GM23338 (cell line): ENCODE measurements at regions not wholly inside any gene's neighbourhood (a gene's known extent, or its start where the extent isn't known, plus 50 kb on each side); places are given as distances from the start of the nearest gene placed in this dataset.

Experiments
- CREB1 ChIP-seq: fragments of 250-450 bp; sonication (Bioruptor Pico); IDR thresholded peaks from 2 replicates; pipeline ENCODE4 v1.5.0; 2020; ENCODE audit warnings: low read depth, mild to moderate bottlenecking, moderate library complexity
- EZH2 ChIP-seq: fragments of 200-600 bp; sonication (generic); IDR thresholded peaks from one replicate; pipeline ENCODE4 v1.8.0; 2017; ENCODE audit warnings: antibody characterized with exemption, mild to moderate bottlenecking, low read depth; ENCODE audit not compliant: unreplicated experiment
- EZH2phosphoT487 ChIP-seq: fragments of 200-600 bp; sonication (generic); IDR thresholded peaks from one replicate; pipeline ENCODE4 v1.8.1; 2018; ENCODE audit warnings: antibody characterized with exemption; ENCODE audit not compliant: unreplicated experiment
- NANOG ChIP-seq: IDR thresholded peaks from 2 replicates; pipeline ENCODE4 v1.6.1; 2016; ENCODE audit warnings: antibody characterized with exemption, borderline replicate concordance
- POLR2AphosphoS5 ChIP-seq: IDR thresholded peaks from 2 replicates; pipeline ENCODE4 v1.6.1; 2016; ENCODE audit warnings: antibody characterized with exemption, low read depth
- STAT1 ChIP-seq: IDR thresholded peaks from one replicate; pipeline ENCODE4 v1.6.1; 2016; ENCODE audit warnings: antibody characterized with exemption; ENCODE audit not compliant: unreplicated experiment
- TF ChIP-seq, protein P1 (sequence below), 2 experiments: fragments of 200-600 bp in 1 of 2; sonication (generic) in 1 of 2; conservative IDR thresholded peaks; 2 replicates each; pipeline versions ENCODE4 v1.5.1 to v1.6.1; 2016 to 2017; ENCODE audit warnings: antibody characterized with exemption in 2 of 2, low read depth in 2 of 2, mild to moderate bottlenecking in 2 of 2, moderate library complexity in 1 of 2
- TF ChIP-seq, protein P2 (sequence below): IDR thresholded peaks from 2 replicates; pipeline ENCODE4 v1.6.1; 2016; ENCODE audit warnings: antibody characterized with exemption
- TF ChIP-seq, protein P3 (sequence below): IDR thresholded peaks from one replicate; pipeline ENCODE4 v1.6.1; 2018; ENCODE audit warnings: antibody characterized with exemption; ENCODE audit not compliant: unreplicated experiment
- TF ChIP-seq, protein P4 (sequence below): fragments of 250-450 bp; sonication (Bioruptor Pico); IDR thresholded peaks from 2 replicates; pipeline ENCODE4 v1.5.0; 2020; ENCODE audit warnings: mild to moderate bottlenecking, moderate library complexity

DNA sequence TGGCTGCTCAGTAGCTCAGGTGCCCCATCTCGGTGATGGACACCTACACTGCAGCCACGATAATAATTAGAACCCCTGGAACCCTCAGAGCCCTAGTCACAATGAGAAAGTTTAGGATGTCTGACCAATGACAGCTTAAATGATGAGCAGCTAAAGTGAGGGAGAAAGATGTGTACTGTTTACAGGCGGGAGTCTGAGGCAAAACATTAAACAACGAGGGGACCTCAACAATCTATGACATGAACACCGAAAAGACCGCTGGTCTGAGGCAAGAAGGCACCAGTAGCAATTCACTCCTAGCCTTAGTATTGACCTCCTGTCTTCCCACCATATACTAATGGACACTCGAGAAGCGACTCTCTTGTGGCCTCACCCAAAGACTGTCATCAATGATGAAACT lies 369.5 kb upstream of the SMIM31 start:
- TF ChIP-seq, protein P1, sequence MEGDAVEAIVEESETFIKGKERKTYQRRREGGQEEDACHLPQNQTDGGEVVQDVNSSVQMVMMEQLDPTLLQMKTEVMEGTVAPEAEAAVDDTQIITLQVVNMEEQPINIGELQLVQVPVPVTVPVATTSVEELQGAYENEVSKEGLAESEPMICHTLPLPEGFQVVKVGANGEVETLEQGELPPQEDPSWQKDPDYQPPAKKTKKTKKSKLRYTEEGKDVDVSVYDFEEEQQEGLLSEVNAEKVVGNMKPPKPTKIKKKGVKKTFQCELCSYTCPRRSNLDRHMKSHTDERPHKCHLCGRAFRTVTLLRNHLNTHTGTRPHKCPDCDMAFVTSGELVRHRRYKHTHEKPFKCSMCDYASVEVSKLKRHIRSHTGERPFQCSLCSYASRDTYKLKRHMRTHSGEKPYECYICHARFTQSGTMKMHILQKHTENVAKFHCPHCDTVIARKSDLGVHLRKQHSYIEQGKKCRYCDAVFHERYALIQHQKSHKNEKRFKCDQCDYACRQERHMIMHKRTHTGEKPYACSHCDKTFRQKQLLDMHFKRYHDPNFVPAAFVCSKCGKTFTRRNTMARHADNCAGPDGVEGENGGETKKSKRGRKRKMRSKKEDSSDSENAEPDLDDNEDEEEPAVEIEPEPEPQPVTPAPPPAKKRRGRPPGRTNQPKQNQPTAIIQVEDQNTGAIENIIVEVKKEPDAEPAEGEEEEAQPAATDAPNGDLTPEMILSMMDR (conservative IDR thresholded peaks at IDR 0.05; ENCODE audit: low read depth in 2 of 2) = no peak
- TF ChIP-seq, protein P2, sequence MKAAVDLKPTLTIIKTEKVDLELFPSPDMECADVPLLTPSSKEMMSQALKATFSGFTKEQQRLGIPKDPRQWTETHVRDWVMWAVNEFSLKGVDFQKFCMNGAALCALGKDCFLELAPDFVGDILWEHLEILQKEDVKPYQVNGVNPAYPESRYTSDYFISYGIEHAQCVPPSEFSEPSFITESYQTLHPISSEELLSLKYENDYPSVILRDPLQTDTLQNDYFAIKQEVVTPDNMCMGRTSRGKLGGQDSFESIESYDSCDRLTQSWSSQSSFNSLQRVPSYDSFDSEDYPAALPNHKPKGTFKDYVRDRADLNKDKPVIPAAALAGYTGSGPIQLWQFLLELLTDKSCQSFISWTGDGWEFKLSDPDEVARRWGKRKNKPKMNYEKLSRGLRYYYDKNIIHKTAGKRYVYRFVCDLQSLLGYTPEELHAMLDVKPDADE = no peak
- TF ChIP-seq EZH2phosphoT487 (no peak), EZH2 (no peak), CREB1 (CRISPR knock-in tag) (no peak), POLR2AphosphoS5 (no peak), STAT1 (no peak), NANOG (no peak)
- TF ChIP-seq, protein P3, sequence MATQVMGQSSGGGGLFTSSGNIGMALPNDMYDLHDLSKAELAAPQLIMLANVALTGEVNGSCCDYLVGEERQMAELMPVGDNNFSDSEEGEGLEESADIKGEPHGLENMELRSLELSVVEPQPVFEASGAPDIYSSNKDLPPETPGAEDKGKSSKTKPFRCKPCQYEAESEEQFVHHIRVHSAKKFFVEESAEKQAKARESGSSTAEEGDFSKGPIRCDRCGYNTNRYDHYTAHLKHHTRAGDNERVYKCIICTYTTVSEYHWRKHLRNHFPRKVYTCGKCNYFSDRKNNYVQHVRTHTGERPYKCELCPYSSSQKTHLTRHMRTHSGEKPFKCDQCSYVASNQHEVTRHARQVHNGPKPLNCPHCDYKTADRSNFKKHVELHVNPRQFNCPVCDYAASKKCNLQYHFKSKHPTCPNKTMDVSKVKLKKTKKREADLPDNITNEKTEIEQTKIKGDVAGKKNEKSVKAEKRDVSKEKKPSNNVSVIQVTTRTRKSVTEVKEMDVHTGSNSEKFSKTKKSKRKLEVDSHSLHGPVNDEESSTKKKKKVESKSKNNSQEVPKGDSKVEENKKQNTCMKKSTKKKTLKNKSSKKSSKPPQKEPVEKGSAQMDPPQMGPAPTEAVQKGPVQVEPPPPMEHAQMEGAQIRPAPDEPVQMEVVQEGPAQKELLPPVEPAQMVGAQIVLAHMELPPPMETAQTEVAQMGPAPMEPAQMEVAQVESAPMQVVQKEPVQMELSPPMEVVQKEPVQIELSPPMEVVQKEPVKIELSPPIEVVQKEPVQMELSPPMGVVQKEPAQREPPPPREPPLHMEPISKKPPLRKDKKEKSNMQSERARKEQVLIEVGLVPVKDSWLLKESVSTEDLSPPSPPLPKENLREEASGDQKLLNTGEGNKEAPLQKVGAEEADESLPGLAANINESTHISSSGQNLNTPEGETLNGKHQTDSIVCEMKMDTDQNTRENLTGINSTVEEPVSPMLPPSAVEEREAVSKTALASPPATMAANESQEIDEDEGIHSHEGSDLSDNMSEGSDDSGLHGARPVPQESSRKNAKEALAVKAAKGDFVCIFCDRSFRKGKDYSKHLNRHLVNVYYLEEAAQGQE = no peak
- TF ChIP-seq, protein P4, sequence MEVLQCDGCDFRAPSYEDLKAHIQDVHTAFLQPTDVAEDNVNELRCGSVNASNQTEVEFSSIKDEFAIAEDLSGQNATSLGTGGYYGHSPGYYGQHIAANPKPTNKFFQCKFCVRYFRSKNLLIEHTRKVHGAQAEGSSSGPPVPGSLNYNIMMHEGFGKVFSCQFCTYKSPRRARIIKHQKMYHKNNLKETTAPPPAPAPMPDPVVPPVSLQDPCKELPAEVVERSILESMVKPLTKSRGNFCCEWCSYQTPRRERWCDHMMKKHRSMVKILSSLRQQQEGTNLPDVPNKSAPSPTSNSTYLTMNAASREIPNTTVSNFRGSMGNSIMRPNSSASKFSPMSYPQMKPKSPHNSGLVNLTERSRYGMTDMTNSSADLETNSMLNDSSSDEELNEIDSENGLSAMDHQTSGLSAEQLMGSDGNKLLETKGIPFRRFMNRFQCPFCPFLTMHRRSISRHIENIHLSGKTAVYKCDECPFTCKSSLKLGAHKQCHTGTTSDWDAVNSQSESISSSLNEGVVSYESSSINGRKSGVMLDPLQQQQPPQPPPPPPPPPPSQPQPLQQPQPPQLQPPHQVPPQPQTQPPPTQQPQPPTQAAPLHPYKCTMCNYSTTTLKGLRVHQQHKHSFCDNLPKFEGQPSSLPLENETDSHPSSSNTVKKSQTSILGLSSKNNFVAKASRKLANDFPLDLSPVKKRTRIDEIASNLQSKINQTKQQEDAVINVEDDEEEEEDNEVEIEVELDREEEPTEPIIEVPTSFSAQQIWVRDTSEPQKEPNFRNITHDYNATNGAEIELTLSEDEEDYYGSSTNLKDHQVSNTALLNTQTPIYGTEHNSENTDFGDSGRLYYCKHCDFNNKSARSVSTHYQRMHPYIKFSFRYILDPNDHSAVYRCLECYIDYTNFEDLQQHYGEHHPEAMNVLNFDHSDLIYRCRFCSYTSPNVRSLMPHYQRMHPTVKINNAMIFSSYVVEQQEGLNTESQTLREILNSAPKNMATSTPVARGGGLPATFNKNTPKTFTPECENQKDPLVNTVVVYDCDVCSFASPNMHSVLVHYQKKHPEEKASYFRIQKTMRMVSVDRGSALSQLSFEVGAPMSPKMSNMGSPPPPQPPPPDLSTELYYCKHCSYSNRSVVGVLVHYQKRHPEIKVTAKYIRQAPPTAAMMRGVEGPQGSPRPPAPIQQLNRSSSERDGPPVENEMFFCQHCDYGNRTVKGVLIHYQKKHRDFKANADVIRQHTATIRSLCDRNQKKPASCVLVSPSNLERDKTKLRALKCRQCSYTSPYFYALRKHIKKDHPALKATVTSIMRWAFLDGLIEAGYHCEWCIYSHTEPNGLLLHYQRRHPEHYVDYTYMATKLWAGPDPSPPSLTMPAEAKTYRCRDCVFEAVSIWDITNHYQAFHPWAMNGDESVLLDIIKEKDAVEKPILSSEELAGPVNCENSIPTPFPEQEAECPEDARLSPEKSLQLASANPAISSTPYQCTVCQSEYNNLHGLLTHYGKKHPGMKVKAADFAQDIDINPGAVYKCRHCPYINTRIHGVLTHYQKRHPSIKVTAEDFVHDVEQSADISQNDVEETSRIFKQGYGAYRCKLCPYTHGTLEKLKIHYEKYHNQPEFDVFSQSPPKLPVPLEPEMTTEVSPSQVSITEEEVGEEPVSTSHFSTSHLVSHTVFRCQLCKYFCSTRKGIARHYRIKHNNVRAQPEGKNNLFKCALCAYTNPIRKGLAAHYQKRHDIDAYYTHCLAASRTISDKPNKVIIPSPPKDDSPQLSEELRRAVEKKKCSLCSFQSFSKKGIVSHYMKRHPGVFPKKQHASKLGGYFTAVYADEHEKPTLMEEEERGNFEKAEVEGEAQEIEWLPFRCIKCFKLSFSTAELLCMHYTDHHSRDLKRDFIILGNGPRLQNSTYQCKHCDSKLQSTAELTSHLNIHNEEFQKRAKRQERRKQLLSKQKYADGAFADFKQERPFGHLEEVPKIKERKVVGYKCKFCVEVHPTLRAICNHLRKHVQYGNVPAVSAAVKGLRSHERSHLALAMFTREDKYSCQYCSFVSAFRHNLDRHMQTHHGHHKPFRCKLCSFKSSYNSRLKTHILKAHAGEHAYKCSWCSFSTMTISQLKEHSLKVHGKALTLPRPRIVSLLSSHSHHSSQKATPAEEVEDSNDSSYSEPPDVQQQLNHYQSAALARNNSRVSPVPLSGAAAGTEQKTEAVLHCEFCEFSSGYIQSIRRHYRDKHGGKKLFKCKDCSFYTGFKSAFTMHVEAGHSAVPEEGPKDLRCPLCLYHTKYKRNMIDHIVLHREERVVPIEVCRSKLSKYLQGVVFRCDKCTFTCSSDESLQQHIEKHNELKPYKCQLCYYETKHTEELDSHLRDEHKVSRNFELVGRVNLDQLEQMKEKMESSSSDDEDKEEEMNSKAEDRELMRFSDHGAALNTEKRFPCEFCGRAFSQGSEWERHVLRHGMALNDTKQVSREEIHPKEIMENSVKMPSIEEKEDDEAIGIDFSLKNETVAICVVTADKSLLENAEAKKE (CRISPR knock-in tag) = no peak
